ENCODE measurements at regions not wholly inside any gene's neighbourhood (a gene's known extent, or its start where the extent isn't known, plus 50 kb on each side); places are given as distances from the start of the nearest gene placed in this dataset.
"Not testable (repeated sequence)": the region's sequence is repeated elsewhere in the genome, so short reads cannot be mapped to it uniquely, and the experiment has no call there.

- TF ChIP-seq SRF (IDR thresholded peaks at IDR 0.05; ENCODE audit: low read depth); POLR2AphosphoS5 (IDR thresholded peaks at IDR 0.05; ENCODE audit: low read depth, low read length); MAX (IDR thresholded peaks at IDR 0.05); CTCF (IDR thresholded peaks at IDR 0.05 in 2 of 3, conservative IDR thresholded peaks at IDR 0.05 in 1 of 3; ENCODE audit: borderline replicate concordance in 1 of 3, insufficient read depth in 1 of 3, low read depth in 2 of 3, low read length in 2 of 3); ZNF274 (IDR thresholded peaks at IDR 0.05; ENCODE audit: low read depth, low read length); RAD21 (IDR thresholded peaks at IDR 0.05; ENCODE audit: low read depth); EZH2 (IDR thresholded peaks at IDR 0.05); EGR1 (IDR thresholded peaks at IDR 0.05; ENCODE audit: low read depth): not testable (repeated sequence)
- TF ChIP-seq, protein P1, sequence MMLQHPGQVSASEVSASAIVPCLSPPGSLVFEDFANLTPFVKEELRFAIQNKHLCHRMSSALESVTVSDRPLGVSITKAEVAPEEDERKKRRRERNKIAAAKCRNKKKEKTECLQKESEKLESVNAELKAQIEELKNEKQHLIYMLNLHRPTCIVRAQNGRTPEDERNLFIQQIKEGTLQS (IDR thresholded peaks at IDR 0.05): not testable (repeated sequence)
Measured at GRCh38 chr1:144539191-144539960, 53.3 kb upstream of the PPIAL4F start.

Data from HCT116 (cell line).